DND-41 (cell line): ENCODE measurements at regions not wholly inside any gene's neighbourhood (a gene's known extent, or its start where the extent isn't known, plus 50 kb on each side); places are given as distances from the start of the nearest gene placed in this dataset.

Experiments used
- ATAC-seq: fragments of 200-7000 bp; cut with Tn5 transposase; 3 replicates; pipeline ENCODE4 v1.9.1; 2021; ENCODE audit warnings: low read depth; ENCODE audit not compliant: insufficient read depth
- DNase-seq: peaks from one replicate; pipeline ENCODE4 v3.0.0-alpha.2; 2020
- H2AFZ ChIP-seq: 2 replicates; pipeline ENCODE4 v1.6.0; 2012; ENCODE audit warnings: low read depth, low read length
- H3K27ac ChIP-seq: 2 replicates; pipeline ENCODE4 v1.5.1; 2012; ENCODE audit warnings: low read length, inconsistent platforms
- H3K27me3 ChIP-seq: fragments of 200-600 bp; sonication (generic); 2 replicates; pipeline ENCODE4 v1.6.0; 2012; ENCODE audit warnings: low read length, mild to moderate bottlenecking, inconsistent platforms; ENCODE audit not compliant: insufficient read depth, poor library complexity
- H3K36me3 ChIP-seq: 2 replicates; pipeline ENCODE4 v1.5.1; 2012; ENCODE audit warnings: low read length, inconsistent platforms; ENCODE audit not compliant: insufficient read depth
- H3K4me1 ChIP-seq: 2 replicates; pipeline ENCODE4 v1.5.1; 2012; ENCODE audit warnings: mild to moderate bottlenecking, low read length; ENCODE audit not compliant: insufficient read depth
- H3K4me2 ChIP-seq: 2 replicates; pipeline ENCODE4 v1.6.0; 2012; ENCODE audit warnings: mild to moderate bottlenecking, moderate library complexity, low read length, inconsistent platforms; ENCODE audit not compliant: insufficient read depth
- H3K4me3 ChIP-seq, 2 experiments: fragments of 200-600 bp in 1 of 2; shearing (Covaris generic) in 1 of 2; 2 replicates each; pipeline ENCODE4 v1.5.1; 2012 to 2016; ENCODE audit warnings: inconsistent platforms in 2 of 2, low read length in 2 of 2, mild to moderate bottlenecking in 2 of 2, low read depth in 1 of 2, moderate library complexity in 1 of 2
- H3K79me2 ChIP-seq: 2 replicates; pipeline ENCODE4 v1.6.0; 2012; ENCODE audit warnings: low read length, inconsistent platforms; ENCODE audit not compliant: insufficient read depth
- H3K9ac ChIP-seq: 2 replicates; pipeline ENCODE4 v1.6.0; 2012; ENCODE audit warnings: low read depth, mild to moderate bottlenecking, inconsistent platforms, low read length, moderate library complexity
- H3K9me3 ChIP-seq: 2 replicates; pipeline ENCODE4 v1.5.1; 2012; ENCODE audit warnings: low read length, moderate library complexity, mild to moderate bottlenecking, inconsistent platforms; ENCODE audit not compliant: insufficient read depth, severe bottlenecking
- H4K20me1 ChIP-seq: 2 replicates; pipeline ENCODE4 v1.6.0; 2012; ENCODE audit warnings: low read length; ENCODE audit not compliant: insufficient read depth
- CTCF ChIP-seq: IDR thresholded peaks from 2 replicates; pipeline ENCODE4 v1.5.1; 2012; ENCODE audit warnings: borderline replicate concordance, low read length, moderate library complexity, mild to moderate bottlenecking; ENCODE audit not compliant: poor library complexity, severe bottlenecking; ENCODE audit errors: extremely low read depth
- EZH2 ChIP-seq: IDR thresholded peaks from 3 replicates; pipeline ENCODE4 v1.6.1; 2012; ENCODE audit warnings: borderline replicate concordance, low read depth, mild to moderate bottlenecking, moderate library complexity, low read length, inconsistent platforms; ENCODE audit not compliant: severe bottlenecking

GRCh38 chr9:135349212-135350002 is 130.2 kb upstream of the PPP1R26 start:
- no peak overlapping the region for H3K27ac ChIP-seq
- DNase-seq (no peak), ATAC-seq (no peak)
- H3K4me1 ChIP-seq, result no peaks in the 10 kb centered on the region
- H2AFZ ChIP-seq, result no peak overlapping the region
- no peak overlapping the region for H3K4me3 ChIP-seq
- no peaks in the 10 kb centered on the region for H3K9me3 ChIP-seq
- no peak overlapping the region for H3K9ac ChIP-seq
- H3K79me2 ChIP-seq, result no peaks in the 10 kb centered on the region
- no peaks in the 10 kb centered on the region for H3K36me3 ChIP-seq
- H4K20me1 ChIP-seq, result no peaks in the 10 kb centered on the region
- no peak for TF ChIP-seq EZH2
- TF ChIP-seq CTCF, result no peak
- no peaks in the 10 kb centered on the region for H3K27me3 ChIP-seq
- no peak overlapping the region for H3K4me2 ChIP-seq

- no peaks in the 10 kb centered on the region for H3K36me3 ChIP-seq
Measured at GRCh38 chr9:135350003-135350315, 129.6 kb upstream of the PPP1R26 start.

GRCh38 chr9:135353935-135354334 is 125.6 kb upstream of the PPP1R26 start:
- no peak overlapping the region for H3K4me3 ChIP-seq
- H3K9ac ChIP-seq, result no peak overlapping the region
- DNase-seq (no peak), ATAC-seq (no peak)
- H3K36me3 ChIP-seq, result no peaks in the 10 kb centered on the region
- no peaks in the 10 kb centered on the region for H3K27me3 ChIP-seq
- no peaks in the 10 kb centered on the region for H3K9me3 ChIP-seq
- H3K27ac ChIP-seq, result no peak overlapping the region
- no peak overlapping the region for H3K4me2 ChIP-seq
- TF ChIP-seq EZH2 (no peak), CTCF (no peak)
- H2AFZ ChIP-seq, result no peak overlapping the region
- H3K79me2 ChIP-seq, result no peaks in the 10 kb centered on the region
- H3K4me1 ChIP-seq, result no peaks in the 10 kb centered on the region
- no peaks in the 10 kb centered on the region for H4K20me1 ChIP-seq

More at GRCh38 chr9:135350003-135350315, 129.6 kb upstream of the PPP1R26 start:
- no peak overlapping the region for H3K27ac ChIP-seq
- no peaks in the 10 kb centered on the region for H3K9me3 ChIP-seq
- H2AFZ ChIP-seq, result no peak overlapping the region
- H3K4me1 ChIP-seq, result no peaks in the 10 kb centered on the region
- no peak for TF ChIP-seq EZH2
- TF ChIP-seq CTCF, result no peak
- H4K20me1 ChIP-seq, result no peaks in the 10 kb centered on the region
- no peak overlapping the region for H3K4me2 ChIP-seq
- no peak for DNase-seq
- H3K79me2 ChIP-seq, result no peaks in the 10 kb centered on the region
- H3K4me3 ChIP-seq, result no peak overlapping the region
- H3K27me3 ChIP-seq, result no peaks in the 10 kb centered on the region
- H3K9ac ChIP-seq, result no peak overlapping the region
- no peak for ATAC-seq
